Activated CD4-positive, alpha-beta memory T cell treated with anti-CD3 and anti-CD28 coated beads for 36 hours (primary cell): ENCODE measurements at regions not wholly inside any gene's neighbourhood (a gene's known extent, or its start where the extent isn't known, plus 50 kb on each side); places are given as distances from the start of the nearest gene placed in this dataset.

Experiments used
- CTCF ChIA-PET: fragments of 350-600 bp; sonication (Branson Sonifier 250); formaldehyde crosslinking; loops from one replicate; lab custom pipeline; 2021; ENCODE audit warnings: antibody characterized with exemption, inconsistent platforms; lab: Charles Lee
- POLR2A ChIA-PET: fragments of 350-600 bp; sonication (Branson Sonifier 250); formaldehyde crosslinking; loops from one replicate; lab custom pipeline; 2021; ENCODE audit warnings: antibody characterized with exemption; lab: Charles Lee
- DNase-seq: peaks from one replicate; pipeline ENCODE4 v3.0.0-alpha.2; 2020
- H3K27ac Mint-ChIP-seq: one replicate; pipeline ENCODE4 v1.8.0; 2021; ENCODE audit warnings: mixed read lengths
- H3K27me3 Mint-ChIP-seq: one replicate; pipeline ENCODE4 v1.8.0; 2021; ENCODE audit warnings: mixed read lengths
- H3K36me3 Mint-ChIP-seq: one replicate; pipeline ENCODE4 v1.8.0; 2021; ENCODE audit warnings: mixed read lengths
- H3K4me1 Mint-ChIP-seq: one replicate; pipeline ENCODE4 v1.8.0; 2021; ENCODE audit warnings: low read depth, mixed read lengths
- H3K4me3 Mint-ChIP-seq: one replicate; pipeline ENCODE4 v1.8.0; 2021; ENCODE audit warnings: mild to moderate bottlenecking, mixed read lengths
- H3K9me3 Mint-ChIP-seq: one replicate; pipeline ENCODE4 v1.8.0; 2021; ENCODE audit warnings: mixed read lengths
- intact Hi-C: fragments of 100-400 bp; cut with micrococcal nuclease; formaldehyde crosslinking; loops from one replicate; pipeline ENCODE4 v1.15.1; 2023

DNA sequence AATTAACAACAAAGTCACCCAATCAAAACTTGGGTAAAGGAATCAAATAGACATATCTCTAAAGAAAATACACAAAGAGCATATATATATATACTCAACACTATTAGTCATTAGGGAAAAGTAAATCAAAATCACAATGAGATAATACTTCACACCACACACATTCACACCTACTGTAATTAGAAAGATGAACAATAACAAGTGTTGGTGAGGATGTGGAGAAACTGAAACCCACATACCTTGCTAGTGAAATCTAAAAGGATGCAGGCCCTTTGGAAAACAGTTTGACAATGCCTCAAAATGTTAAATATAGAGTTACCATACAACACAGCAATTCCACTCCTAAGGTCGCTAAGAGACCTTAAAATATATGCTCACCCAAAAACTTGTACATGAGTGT is 177.1 kb downstream of the ANKRD60 start:
- H3K27ac Mint-ChIP-seq: no peak overlapping the region
- intact Hi-C loops: no loop called here

DNA sequence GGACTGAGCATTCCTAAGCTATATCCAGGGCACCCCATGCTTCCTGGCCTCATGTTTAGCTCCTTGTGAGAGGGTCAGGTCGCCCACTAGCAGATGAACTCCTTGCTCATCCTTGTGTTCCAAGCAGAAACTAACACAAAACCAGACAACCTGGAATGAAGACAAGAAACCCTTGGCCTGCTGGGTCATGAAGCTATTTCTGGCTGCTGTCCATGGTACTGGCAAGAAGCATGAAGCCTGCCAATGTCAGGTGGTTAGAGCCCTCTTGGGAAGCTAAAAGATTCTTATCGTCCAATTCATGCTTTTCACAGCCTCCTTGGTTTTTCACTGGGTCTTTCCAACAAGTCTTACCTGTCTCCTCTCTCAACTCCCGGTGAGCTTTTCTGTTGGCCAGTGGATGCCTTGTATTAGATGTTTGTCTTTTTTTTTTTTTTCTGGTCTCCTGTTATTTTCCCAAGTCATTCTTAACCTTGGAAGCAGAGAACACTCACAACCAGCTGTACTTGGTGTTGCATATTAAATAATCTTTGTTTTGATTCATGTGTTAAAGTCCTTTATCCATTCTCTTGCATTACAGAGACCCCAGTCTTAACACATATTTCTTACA is 180.3 kb downstream of the ANKRD60 start:
- intact Hi-C loops: no loop called here
- CTCF ChIA-PET: no interaction called here
- POLR2A ChIA-PET: no interaction called here
- H3K4me3 Mint-ChIP-seq: no peak overlapping the region
- H3K4me1 Mint-ChIP-seq: no peaks in the 10 kb centered on the region
- H3K27ac Mint-ChIP-seq: no peak overlapping the region
- no peak for DNase-seq
- H3K27me3 Mint-ChIP-seq: peaks cover 10% of the 10 kb centered on the region
- H3K36me3 Mint-ChIP-seq: peaks cover 3% of the 10 kb centered on the region
- H3K9me3 Mint-ChIP-seq: peaks cover 15% of the 10 kb centered on the region

More for the DNA sequence above, 177.1 kb downstream of the ANKRD60 start:
- Mint-ChIP-seq H3K4me3 (no peak overlapping the region), H3K36me3 (peaks cover 3% of the 10 kb centered on the region), H3K4me1 (no peaks in the 10 kb centered on the region), H3K9me3 (peaks cover 15% of the 10 kb centered on the region), H3K27me3 (peaks cover 18% of the 10 kb centered on the region)
- CTCF ChIA-PET: no interaction called here
- no peak for DNase-seq
- POLR2A ChIA-PET: no interaction called here

DNA sequence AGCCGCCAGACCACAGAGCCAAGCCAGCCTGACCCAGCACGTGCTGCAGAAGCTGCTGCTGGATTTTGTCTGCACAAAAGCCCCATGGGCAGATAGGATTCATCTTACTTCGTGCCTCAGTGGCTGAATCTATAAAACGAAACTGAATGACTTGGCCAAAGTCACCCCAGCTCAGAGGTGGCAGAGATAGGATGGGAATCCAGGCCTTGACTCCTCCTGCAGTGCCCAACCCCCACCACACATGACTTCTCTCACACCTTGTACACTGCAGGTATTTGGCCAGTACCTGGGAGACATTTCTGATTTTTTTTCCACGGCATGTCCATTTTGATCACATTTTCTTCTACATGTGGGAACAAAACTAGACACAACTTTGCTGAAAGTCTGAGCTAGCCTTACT is 182.1 kb downstream of the ANKRD60 start:
- CTCF ChIA-PET: no interaction called here
- Mint-ChIP-seq H3K4me3 (no peak overlapping the region), H3K9me3 (peaks cover 8% of the 10 kb centered on the region), H3K27ac (no peak overlapping the region), H3K27me3 (peaks cover 5% of the 10 kb centered on the region), H3K4me1 (no peaks in the 10 kb centered on the region), H3K36me3 (no peaks in the 10 kb centered on the region)
- DNase-seq: no peak
- intact Hi-C loops: no loop called here
- POLR2A ChIA-PET: no interaction called here

DNA sequence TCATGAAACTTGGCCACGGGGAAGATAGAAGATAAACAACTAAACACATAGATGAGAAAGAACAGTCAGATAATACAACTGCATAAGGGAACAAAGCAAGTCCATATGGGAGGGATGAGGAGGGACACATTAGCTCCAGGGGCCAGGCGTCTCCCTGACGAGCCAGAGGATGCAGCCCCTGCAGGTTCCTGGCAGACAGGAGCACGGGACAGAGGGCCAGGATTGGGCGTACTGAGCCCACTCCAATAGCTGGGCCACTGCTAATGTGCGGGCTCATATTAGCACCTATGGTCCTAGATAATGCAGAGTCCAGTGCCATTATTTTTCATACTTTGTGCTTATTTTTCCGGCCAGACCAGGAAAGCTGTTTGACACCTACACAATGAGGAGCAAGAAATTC is 182.9 kb downstream of the ANKRD60 start:
- intact Hi-C loops: no loop called here
- H3K4me3 Mint-ChIP-seq: no peak overlapping the region
- no peaks in the 10 kb centered on the region for H3K36me3 Mint-ChIP-seq
- DNase-seq: no peak
- H3K9me3 Mint-ChIP-seq: peaks cover 4% of the 10 kb centered on the region
- peaks cover 4% of the 10 kb centered on the region for H3K27me3 Mint-ChIP-seq
- no peaks in the 10 kb centered on the region for H3K4me1 Mint-ChIP-seq
- no peak overlapping the region for H3K27ac Mint-ChIP-seq
- ChIA-PET POLR2A (no interaction called here), CTCF (no interaction called here)

- no peaks in the 10 kb centered on the region for H3K9me3 Mint-ChIP-seq
- DNase-seq: no peak
- H3K27me3 Mint-ChIP-seq: peaks cover 5% of the 10 kb centered on the region
- no peak overlapping the region for H3K4me3 Mint-ChIP-seq
- POLR2A ChIA-PET: no interaction called here
- intact Hi-C loops: no loop called here
- H3K4me1 Mint-ChIP-seq: no peaks in the 10 kb centered on the region
- no peaks in the 10 kb centered on the region for H3K36me3 Mint-ChIP-seq
- no peak overlapping the region for H3K27ac Mint-ChIP-seq
- CTCF ChIA-PET: no interaction called here
Observed at GRCh38 chr20:58044931-58045555, 183.4 kb downstream of the ANKRD60 start.

GRCh38 chr20:58044286-58044685 is 184.2 kb downstream of the ANKRD60 start:
- no peak overlapping the region for H3K4me3 Mint-ChIP-seq
- CTCF ChIA-PET: no interaction called here
- no peaks in the 10 kb centered on the region for H3K36me3 Mint-ChIP-seq

GRCh38 chr20:58043236-58044140 is 185.0 kb downstream of the ANKRD60 start:
- intact Hi-C loops: no loop called here
- Mint-ChIP-seq H3K36me3 (no peaks in the 10 kb centered on the region), H3K9me3 (no peaks in the 10 kb centered on the region), H3K27me3 (peaks cover 7% of the 10 kb centered on the region), H3K4me3 (no peak overlapping the region), H3K4me1 (no peaks in the 10 kb centered on the region), H3K27ac (no peak overlapping the region)
- ChIA-PET POLR2A (no interaction called here), CTCF (no interaction called here)
- no peak for DNase-seq

More at GRCh38 chr20:58044286-58044685, 184.2 kb downstream of the ANKRD60 start:
- POLR2A ChIA-PET: no interaction called here
- Mint-ChIP-seq H3K9me3 (no peaks in the 10 kb centered on the region), H3K27me3 (peaks cover 7% of the 10 kb centered on the region), H3K27ac (no peak overlapping the region), H3K4me1 (no peaks in the 10 kb centered on the region)
- DNase-seq: no peak
- intact Hi-C loops: no loop called here

DNA sequence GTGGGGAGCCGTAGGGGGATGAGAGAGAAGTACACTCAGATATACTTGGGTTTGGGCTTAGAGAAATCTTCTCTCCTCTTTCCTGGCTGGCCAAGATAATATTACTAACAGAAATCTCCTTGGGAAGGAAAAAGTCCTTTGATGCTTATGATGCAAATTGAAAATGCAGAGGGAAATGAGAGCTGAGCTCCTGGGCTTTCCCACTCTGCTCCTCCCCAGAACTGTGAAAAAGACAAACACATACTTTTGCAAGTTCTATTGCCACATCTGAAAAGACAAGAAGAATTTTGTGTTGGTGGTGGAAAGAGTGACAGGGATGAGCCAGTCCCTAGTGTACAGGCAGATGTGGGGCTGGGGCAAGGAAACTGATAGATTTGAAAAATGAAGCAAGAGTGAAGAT is 185.9 kb downstream of the ANKRD60 start:
- no peak overlapping the region for H3K27ac Mint-ChIP-seq
- intact Hi-C loops: no loop called here
- H3K36me3 Mint-ChIP-seq: no peaks in the 10 kb centered on the region
- H3K9me3 Mint-ChIP-seq: no peaks in the 10 kb centered on the region
- no peak for DNase-seq
- ChIA-PET POLR2A (no interaction called here), CTCF (no interaction called here)
- no peak overlapping the region for H3K4me3 Mint-ChIP-seq
- peaks cover 7% of the 10 kb centered on the region for H3K27me3 Mint-ChIP-seq
- H3K4me1 Mint-ChIP-seq: no peaks in the 10 kb centered on the region

GRCh38 chr20:58040447-58041290 is 187.8 kb downstream of the ANKRD60 start:
- H3K4me3 Mint-ChIP-seq: no peak overlapping the region
- no peaks in the 10 kb centered on the region for H3K36me3 Mint-ChIP-seq
- H3K9me3 Mint-ChIP-seq: no peaks in the 10 kb centered on the region
- H3K4me1 Mint-ChIP-seq: no peaks in the 10 kb centered on the region
- intact Hi-C loops: no loop called here
- DNase-seq: no peak
- CTCF ChIA-PET: no interaction called here
- H3K27me3 Mint-ChIP-seq: peaks cover 4% of the 10 kb centered on the region
- POLR2A ChIA-PET: no interaction called here
- H3K27ac Mint-ChIP-seq: no peak overlapping the region

- H3K27ac Mint-ChIP-seq: no peak overlapping the region
- ChIA-PET CTCF (no interaction called here), POLR2A (no interaction called here)
- H3K27me3 Mint-ChIP-seq: peaks cover 4% of the 10 kb centered on the region
- H3K4me3 Mint-ChIP-seq: no peak overlapping the region
- H3K36me3 Mint-ChIP-seq: no peaks in the 10 kb centered on the region
- no peak for DNase-seq
- intact Hi-C loops: no loop called here
- no peaks in the 10 kb centered on the region for H3K9me3 Mint-ChIP-seq
- H3K4me1 Mint-ChIP-seq: no peaks in the 10 kb centered on the region
Observed at GRCh38 chr20:58039274-58040092, 189.0 kb downstream of the ANKRD60 start.

DNA sequence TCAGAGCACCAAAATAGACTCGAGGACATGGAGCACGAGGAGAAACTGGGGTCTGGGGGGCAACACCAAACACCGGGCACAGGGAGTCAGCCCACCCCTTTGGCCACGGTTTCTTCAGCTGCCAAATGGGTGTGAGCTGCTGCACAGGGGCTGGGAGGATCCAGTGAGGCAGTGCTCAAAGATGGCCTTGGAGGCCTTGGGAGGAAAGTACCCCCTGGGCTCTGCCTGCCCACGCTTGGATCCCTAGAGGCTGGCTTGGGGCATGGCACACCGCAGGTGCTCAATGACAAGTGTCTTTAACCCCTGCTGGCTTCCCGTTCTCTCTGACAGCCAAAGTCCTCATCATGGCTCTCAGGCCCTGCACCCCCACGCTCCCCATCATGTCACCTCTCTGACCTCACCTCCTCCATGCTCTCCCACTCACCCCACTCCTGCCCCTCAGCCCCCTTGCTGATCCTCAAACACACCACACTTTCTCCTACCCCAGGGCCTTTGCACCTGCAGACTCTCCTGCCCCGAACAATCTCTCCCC is 190.3 kb downstream of the ANKRD60 start:
- no peaks in the 10 kb centered on the region for H3K9me3 Mint-ChIP-seq
- CTCF ChIA-PET: no interaction called here
- H3K36me3 Mint-ChIP-seq: no peaks in the 10 kb centered on the region
- H3K4me3 Mint-ChIP-seq: no peak overlapping the region
- intact Hi-C loops: no loop called here
- DNase-seq: no peak
- H3K4me1 Mint-ChIP-seq: no peaks in the 10 kb centered on the region
- H3K27me3 Mint-ChIP-seq: peaks cover 4% of the 10 kb centered on the region
- H3K27ac Mint-ChIP-seq: no peak overlapping the region
- POLR2A ChIA-PET: no interaction called here
